Hematopoietic multipotent progenitor cell treated with erythropoietin and hydrocortisone succinate and interleukin-3 and kit ligand, for 8 days (in vitro differentiated cells): ENCODE measurements at regions not wholly inside any gene's neighbourhood (a gene's known extent, or its start where the extent isn't known, plus 50 kb on each side); places are given as distances from the start of the nearest gene placed in this dataset.
"Not testable (repeated sequence)": the region's sequence is repeated elsewhere in the genome, so short reads cannot be mapped to it uniquely, and the experiment has no call there.

Experiments used
- DNase-seq: peaks from one replicate; pipeline ENCODE4 v3.0.0-alpha.2; 2015

- DNase-seq, result no peak
Observed at GRCh38 chr9:73095425-73095824, 56.2 kb upstream of the ANXA1 start.

- no peak for DNase-seq
Observed at GRCh38 chr9:73093740-73094379, 57.8 kb upstream of the ANXA1 start.

- DNase-seq, result no peak
Observed at GRCh38 chr9:73093016-73093739, 58.5 kb upstream of the ANXA1 start.

- no peak for DNase-seq
Observed at GRCh38 chr9:73091909-73092308, 59.8 kb upstream of the ANXA1 start.

DNA sequence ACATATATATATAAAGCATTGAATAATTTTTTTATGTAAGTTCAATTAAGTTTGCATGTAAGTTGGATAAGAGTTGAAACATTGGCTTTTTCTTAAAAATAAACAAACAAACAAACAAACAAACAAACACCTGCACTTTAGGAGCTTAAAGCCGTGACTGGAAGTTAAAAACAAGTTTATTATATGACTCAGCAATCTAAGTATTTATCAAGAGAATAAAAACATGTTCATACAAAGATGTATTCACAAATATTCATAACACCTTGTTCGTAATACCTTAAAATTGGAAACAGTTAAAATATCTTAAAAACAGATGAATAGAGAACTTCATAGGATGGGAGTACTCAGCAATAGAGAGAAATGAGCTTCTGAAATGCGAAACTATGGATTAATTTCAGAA is 61.5 kb upstream of the ANXA1 start:
- DNase-seq, result no peak

GRCh38 chr9:73089304-73089985 is 62.2 kb upstream of the ANXA1 start:
- no peak for DNase-seq

DNA sequence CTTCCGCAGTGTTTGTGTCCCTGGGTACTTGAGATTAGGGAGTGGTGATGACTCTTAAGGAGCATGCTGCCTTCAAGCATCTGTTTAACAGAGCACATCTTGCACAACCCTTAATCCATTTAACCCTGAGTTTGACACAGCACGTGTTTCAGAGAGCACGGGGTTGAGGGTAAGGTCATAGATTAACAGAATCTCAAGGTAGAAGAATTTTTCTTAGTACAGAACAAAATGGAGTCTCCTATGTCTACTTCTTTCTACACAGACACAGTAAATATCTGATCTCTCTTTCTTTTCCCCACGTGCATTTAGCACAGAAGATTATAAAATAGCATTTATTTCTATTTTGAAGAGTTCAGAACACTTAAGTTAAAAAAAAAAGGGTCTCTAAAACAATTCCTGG is 63.8 kb upstream of the ANXA1 start:
- DNase-seq, result not testable (repeated sequence)

- no peak for DNase-seq
Observed at GRCh38 chr9:73083519-73083918, 68.1 kb upstream of the ANXA1 start.

- peak; percentile 57 for DNase-seq
Observed at GRCh38 chr9:73081979-73082657, 69.5 kb upstream of the ANXA1 start.

GRCh38 chr9:73080110-73080694 is 71.5 kb upstream of the ANXA1 start:
- DNase-seq, result no peak

GRCh38 chr9:73079326-73079725 is 72.3 kb upstream of the ANXA1 start:
- no peak for DNase-seq

- DNase-seq, result no peak
Observed at GRCh38 chr9:73077625-73078030, 74.0 kb upstream of the ANXA1 start.

DNA sequence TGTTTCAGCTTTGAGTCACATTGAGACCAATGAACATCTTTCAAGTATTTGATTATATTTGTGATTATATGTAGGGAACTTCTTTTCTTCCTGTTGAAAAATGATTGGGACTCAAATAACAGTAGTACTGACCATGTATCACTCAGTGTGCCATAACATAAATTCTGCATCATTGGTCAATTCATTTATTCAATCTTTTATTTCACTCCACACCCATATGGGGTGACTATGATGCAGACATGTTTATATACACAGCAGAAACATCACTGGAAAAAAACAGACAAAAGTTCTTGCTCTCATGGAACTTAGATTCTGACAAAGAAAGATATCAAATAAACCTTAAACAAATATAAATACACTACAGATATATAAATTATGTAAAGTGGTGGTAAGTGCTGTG is 74.7 kb upstream of the ANXA1 start:
- no peak for DNase-seq

GRCh38 chr9:73074176-73074708 is 77.4 kb upstream of the ANXA1 start:
- DNase-seq, result no peak

GRCh38 chr9:73073337-73074175 is 78.1 kb upstream of the ANXA1 start:
- DNase-seq, result no peak

DNA sequence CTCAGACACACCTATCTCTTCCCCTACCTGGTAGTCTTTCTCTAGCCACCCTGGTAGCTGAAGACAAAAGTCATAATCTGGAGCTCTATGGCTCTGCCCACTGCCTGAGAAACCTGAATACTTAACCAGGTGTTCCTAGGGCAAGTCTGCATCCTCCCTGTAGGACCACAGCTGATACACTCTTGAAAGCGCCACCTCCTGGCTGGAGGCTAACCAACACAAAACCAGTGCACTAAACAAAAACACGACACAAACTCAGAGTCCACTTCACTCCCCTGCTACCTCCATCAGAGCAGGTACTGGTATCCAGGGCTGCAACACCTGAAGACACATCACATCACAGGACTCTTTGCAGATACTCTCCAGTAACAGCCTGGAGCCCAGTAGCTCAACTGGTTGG is 84.6 kb upstream of the ANXA1 start:
- DNase-seq, result no peak

DNA sequence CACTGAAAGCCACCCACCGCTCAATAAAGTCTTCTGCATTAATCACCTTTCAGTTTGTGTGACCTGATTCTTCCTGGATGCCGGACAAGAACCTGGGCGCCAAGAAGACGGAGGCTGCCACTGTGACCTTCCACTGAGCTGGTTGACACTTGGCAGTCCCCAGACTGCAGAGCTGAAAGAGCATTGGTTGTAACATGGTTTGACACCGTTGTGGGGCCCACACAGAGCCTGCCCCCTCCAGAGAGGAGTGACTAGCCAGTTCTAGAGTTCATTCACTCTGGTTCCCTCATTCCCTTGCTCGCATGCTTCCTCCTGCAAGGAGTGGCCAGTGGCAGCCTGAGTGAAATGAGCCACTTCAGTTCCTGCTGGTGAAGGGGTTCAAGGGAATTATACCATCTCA is 86.2 kb upstream of the ANXA1 start:
- no peak for DNase-seq

DNA sequence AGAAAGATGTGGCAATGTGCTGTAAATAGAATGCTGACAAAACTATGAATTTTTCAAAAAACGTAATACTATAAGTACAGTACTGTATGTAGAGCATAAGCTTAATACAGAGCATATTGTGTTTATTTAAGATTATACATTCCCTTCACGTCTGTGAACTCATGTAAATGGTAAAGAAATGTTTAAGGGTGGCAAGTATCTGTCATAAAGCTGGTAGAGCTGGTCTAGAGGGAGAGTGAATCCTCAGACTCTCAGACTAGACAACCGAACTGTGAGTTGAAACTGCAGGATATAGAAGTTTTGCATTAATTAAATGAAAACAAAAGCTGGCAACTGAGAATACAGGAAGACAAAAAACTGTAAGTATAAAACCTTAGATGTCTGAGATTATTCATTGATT is 87.3 kb upstream of the ANXA1 start:
- DNase-seq, result no peak

- DNase-seq, result no peak
Observed at GRCh38 chr9:73061146-73061545, 90.5 kb upstream of the ANXA1 start.

- DNase-seq, result no peak
Observed at GRCh38 chr9:73059247-73059646, 92.4 kb upstream of the ANXA1 start.

DNA sequence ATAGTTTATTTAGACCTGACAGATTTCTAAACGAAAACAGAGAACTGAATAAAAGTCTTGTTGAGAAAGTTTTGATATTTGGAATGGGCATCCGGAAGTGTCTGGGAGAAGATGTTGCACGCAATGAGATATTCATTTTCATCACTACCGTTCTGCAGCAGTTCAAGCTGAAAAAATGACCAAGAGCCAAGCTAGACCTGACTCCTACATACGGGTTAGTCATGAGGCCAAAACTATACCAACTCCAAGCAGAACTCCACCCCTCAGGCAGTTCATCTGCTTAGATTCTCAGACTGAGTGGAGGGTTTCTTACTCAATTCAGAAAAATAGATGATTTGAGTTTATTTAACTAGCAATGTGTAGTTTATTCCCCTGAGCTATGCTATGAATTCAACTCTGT is 95.4 kb upstream of the ANXA1 start:
- no peak for DNase-seq

GRCh38 chr9:73054091-73054490 is 97.6 kb upstream of the ANXA1 start:
- no peak for DNase-seq
